ENCODE measurements at regions not wholly inside any gene's neighbourhood (a gene's known extent, or its start where the extent isn't known, plus 50 kb on each side); places are given as distances from the start of the nearest gene placed in this dataset.
"Not testable (repeated sequence)": the region's sequence is repeated elsewhere in the genome, so short reads cannot be mapped to it uniquely, and the experiment has no call there.

DNA sequence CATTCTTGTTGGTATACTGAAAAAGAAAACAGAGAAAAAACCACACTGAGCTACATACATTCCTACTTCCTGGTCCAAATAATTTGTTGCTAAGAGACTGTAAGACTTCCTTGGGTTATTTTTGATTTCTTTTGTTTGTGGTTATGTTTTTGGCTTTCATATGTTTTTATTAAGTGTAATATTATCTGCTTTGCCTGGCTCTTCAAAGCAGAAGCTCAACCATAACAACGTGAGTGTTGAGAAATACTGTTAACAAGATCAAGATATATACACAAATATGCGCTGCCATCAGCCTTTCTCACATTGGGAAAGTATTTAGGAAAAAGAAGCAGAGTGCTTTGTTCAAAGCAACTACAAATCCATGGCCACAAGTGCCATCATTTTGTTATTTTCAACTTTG, 556.2 kb upstream of the CBLB start:
- Histone ChIP-seq H3K9me3 (ENCODE audit: control insufficient read depth, low read length) (no peaks in the 10 kb centered on the region), H3K27me3 (ENCODE audit: control insufficient read depth, insufficient read depth, low read length, poor library complexity, severe bottlenecking) (no peaks in the 10 kb centered on the region), H3K4me3 (ENCODE audit: insufficient read depth, low read depth, low read length) (no peak overlapping the region), H3K36me3 (ENCODE audit: control insufficient read depth, insufficient read depth, low read length) (no peaks in the 10 kb centered on the region), H3K4me1 (ENCODE audit: control insufficient read depth, insufficient read depth, low read length) (no peaks in the 10 kb centered on the region), H3K27ac (ENCODE audit: insufficient read depth, low read depth, low read length, poor library complexity, severe bottlenecking) (no peak overlapping the region)
- 83 to 88% methylated on average over 2 of the region's 2 CpGs for WGBS, 2 experiments

DNA sequence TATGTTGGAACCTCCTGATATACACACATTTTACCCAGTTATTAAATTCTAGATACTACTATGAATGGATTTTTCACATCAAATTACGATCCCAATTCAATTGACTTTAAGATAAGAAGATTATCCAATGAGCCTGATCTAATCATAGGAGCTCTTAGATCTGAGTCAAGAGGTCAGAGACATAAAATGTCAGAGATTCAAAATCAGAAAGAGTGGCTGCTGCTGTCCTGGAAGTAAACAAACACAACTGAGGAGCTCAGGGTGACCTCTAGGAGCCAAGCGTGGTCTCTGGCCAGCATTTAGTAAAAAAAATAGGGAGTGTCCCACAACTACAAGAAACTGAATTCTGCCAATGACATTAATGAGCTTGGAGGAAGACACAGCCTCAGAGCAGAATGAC, 557.1 kb upstream of the CBLB start:
- Histone ChIP-seq H3K9me3 (ENCODE audit: control insufficient read depth, low read length) (no peaks in the 10 kb centered on the region), H3K4me3 (ENCODE audit: insufficient read depth, low read depth, low read length) (no peak overlapping the region), H3K27ac (ENCODE audit: insufficient read depth, low read depth, low read length, poor library complexity, severe bottlenecking) (no peak overlapping the region), H3K4me1 (ENCODE audit: control insufficient read depth, insufficient read depth, low read length) (no peaks in the 10 kb centered on the region), H3K27me3 (ENCODE audit: control insufficient read depth, insufficient read depth, low read length, poor library complexity, severe bottlenecking) (no peaks in the 10 kb centered on the region), H3K36me3 (ENCODE audit: control insufficient read depth, insufficient read depth, low read length) (no peaks in the 10 kb centered on the region)
- 77 to 90% methylated on average over 2 of the region's 2 CpGs for WGBS, 2 experiments

DNA sequence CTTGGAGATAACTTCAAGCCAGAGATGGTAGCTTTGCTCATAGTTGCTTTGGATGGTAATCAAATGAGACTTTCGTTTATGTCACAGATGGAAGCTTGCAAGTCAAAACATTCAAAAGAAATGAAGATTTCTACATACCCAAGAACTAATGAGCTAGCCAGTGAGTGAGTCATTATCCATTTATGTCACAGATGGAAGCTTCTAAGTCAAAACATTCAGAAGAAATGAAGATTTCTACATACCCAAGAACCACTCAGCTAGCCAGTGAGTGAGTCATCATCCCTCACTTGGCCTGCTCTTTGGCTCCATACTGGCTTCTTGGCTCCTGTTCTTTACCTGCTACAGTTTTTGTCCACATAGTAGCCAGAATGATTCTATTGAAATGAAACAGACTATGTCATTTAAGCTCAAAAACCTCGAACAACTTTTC, 559.8 kb upstream of the CBLB start:
- 97 to 100% methylated on average over 1 to 2 of the region's 2 CpGs for WGBS, 2 experiments
- H3K4me3 ChIP-seq (ENCODE audit: insufficient read depth, low read depth, low read length) = no peak overlapping the region

DNA sequence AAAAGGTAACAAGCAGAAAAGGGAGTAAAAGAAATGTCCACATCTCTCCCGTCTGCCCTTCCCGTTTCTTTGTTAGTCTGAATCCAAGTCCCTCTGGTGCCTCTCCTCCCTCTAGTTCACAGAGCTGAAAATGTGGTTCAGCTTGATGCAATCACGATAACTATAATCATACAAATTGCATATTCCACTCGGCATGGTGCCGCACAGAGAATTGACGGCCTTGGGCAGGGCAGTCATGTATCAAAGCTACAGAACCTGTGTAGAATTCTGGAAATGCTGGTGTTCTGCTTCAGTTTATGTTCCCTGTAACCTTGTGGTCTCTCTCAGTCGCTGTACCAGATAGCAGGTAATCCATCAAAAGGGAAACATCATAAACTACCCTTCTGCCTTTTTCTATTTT, 562.9 kb upstream of the CBLB start:
- Histone ChIP-seq H3K36me3 (ENCODE audit: control insufficient read depth, insufficient read depth, low read length) (no peaks in the 10 kb centered on the region), H3K27ac (ENCODE audit: insufficient read depth, low read depth, low read length, poor library complexity, severe bottlenecking) (no peak overlapping the region), H3K4me3 (ENCODE audit: insufficient read depth, low read depth, low read length) (no peak overlapping the region), H3K27me3 (ENCODE audit: control insufficient read depth, insufficient read depth, low read length, poor library complexity, severe bottlenecking) (no peaks in the 10 kb centered on the region), H3K9me3 (ENCODE audit: control insufficient read depth, low read length) (no peaks in the 10 kb centered on the region), H3K4me1 (ENCODE audit: control insufficient read depth, insufficient read depth, low read length) (no peaks in the 10 kb centered on the region)
- 92 to 94% methylated on average over 7 of the region's 7 CpGs for WGBS, 2 experiments

More for the DNA sequence above, 559.8 kb upstream of the CBLB start:
- H3K36me3 ChIP-seq (ENCODE audit: control insufficient read depth, insufficient read depth, low read length) = no peaks in the 10 kb centered on the region
- no peaks in the 10 kb centered on the region for H3K4me1 ChIP-seq (ENCODE audit: control insufficient read depth, insufficient read depth, low read length)
- no peaks in the 10 kb centered on the region for H3K9me3 ChIP-seq (ENCODE audit: control insufficient read depth, low read length)
- no peak overlapping the region for H3K27ac ChIP-seq (ENCODE audit: insufficient read depth, low read depth, low read length, poor library complexity, severe bottlenecking)
- H3K27me3 ChIP-seq (ENCODE audit: control insufficient read depth, insufficient read depth, low read length, poor library complexity, severe bottlenecking) = no peaks in the 10 kb centered on the region

DNA sequence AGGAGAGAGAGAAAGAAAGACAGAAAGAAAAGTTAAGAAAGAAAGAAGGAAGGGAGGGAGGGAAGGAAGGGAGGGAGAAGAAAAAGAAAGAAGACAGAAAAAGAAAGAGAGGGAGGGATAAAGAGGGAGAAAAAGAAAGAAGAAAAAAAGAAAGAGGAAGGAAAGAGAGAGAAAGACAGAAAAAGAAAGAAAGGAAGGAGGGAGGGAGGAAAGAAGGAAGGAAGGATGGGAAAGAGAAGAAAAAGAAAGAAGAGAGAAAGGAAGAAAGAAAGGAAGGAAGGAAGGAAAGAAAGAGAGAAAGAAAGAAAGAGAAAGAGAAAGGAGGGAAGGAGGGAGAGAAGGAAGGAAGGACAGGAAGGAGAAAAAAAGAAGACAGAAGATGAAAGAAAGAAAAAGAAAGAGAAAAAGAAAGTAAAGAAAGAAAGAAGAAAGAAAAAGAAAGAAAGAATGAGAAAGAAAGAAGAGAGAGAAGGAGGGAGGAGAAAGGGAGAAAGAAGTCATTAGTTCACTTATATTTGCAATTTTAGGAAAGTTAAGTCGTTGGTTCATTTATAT, 567.2 kb upstream of the CBLB start:
- no peak overlapping the region for H3K4me3 ChIP-seq (ENCODE audit: insufficient read depth, low read depth, low read length)
- 100% methylated on average over 1 of the region's 1 CpG; no CpG with 5 or more reads in 1 of the 2 experiments for WGBS, 2 experiments
- H3K9me3 ChIP-seq (ENCODE audit: control insufficient read depth, low read length) = no peaks in the 10 kb centered on the region
- H3K27me3 ChIP-seq (ENCODE audit: control insufficient read depth, insufficient read depth, low read length, poor library complexity, severe bottlenecking) = no peaks in the 10 kb centered on the region
- H3K27ac ChIP-seq (ENCODE audit: insufficient read depth, low read depth, low read length, poor library complexity, severe bottlenecking) = no peak overlapping the region
- no peaks in the 10 kb centered on the region for H3K4me1 ChIP-seq (ENCODE audit: control insufficient read depth, insufficient read depth, low read length)
- no peaks in the 10 kb centered on the region for H3K36me3 ChIP-seq (ENCODE audit: control insufficient read depth, insufficient read depth, low read length)

DNA sequence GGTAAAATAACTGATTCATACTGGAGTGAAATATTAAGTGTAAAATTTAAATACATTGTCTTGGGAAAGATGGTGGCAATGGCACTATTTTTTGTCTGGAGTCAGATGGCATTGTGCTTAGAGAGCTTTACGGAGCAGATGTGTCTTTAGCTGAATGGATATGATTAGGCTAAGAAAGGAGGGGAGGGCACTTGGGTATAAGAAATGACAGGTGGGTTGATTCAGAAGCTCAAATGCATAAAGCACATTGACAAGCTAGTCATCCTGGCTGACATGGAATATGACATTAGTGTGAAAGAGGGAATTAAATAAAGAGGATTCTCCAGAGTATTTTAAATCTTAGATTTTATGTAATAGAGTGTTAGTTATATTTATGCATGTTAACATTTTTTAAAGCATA, 570.1 kb upstream of the CBLB start:
- WGBS, 2 experiments = 95 to 97% methylated on average over 1 of the region's 1 CpG
- Histone ChIP-seq H3K4me3 (ENCODE audit: insufficient read depth, low read depth, low read length) (no peak overlapping the region), H3K4me1 (ENCODE audit: control insufficient read depth, insufficient read depth, low read length) (no peaks in the 10 kb centered on the region), H3K27ac (ENCODE audit: insufficient read depth, low read depth, low read length, poor library complexity, severe bottlenecking) (no peak overlapping the region), H3K27me3 (ENCODE audit: control insufficient read depth, insufficient read depth, low read length, poor library complexity, severe bottlenecking) (no peaks in the 10 kb centered on the region), H3K36me3 (ENCODE audit: control insufficient read depth, insufficient read depth, low read length) (no peaks in the 10 kb centered on the region), H3K9me3 (ENCODE audit: control insufficient read depth, low read length) (no peaks in the 10 kb centered on the region)

DNA sequence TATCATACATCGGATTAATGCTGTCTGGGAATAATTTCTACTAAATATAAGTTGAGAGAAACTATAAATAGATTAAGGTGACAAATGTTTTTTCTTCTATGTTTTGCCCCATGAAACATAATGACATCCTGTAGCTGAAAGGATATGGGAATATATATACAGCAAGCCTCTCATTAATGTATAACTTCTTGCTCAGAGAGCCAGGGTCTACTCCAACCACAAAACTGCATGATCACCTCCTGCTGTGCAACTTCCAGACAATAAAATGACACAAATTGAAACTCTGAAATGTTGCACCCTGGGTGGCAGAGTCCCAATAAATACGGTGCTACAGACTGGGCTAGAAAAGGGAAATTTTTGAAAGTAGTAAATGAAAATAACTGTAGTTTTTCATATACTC, 571.9 kb upstream of the CBLB start:
- 79 to 100% methylated on average over 1 of the region's 2 CpGs for WGBS, 2 experiments
- H3K4me1 ChIP-seq (ENCODE audit: control insufficient read depth, insufficient read depth, low read length) = no peaks in the 10 kb centered on the region
- no peaks in the 10 kb centered on the region for H3K27me3 ChIP-seq (ENCODE audit: control insufficient read depth, insufficient read depth, low read length, poor library complexity, severe bottlenecking)
- no peaks in the 10 kb centered on the region for H3K9me3 ChIP-seq (ENCODE audit: control insufficient read depth, low read length)
- no peaks in the 10 kb centered on the region for H3K36me3 ChIP-seq (ENCODE audit: control insufficient read depth, insufficient read depth, low read length)
- H3K27ac ChIP-seq (ENCODE audit: insufficient read depth, low read depth, low read length, poor library complexity, severe bottlenecking) = no peak overlapping the region
- no peak overlapping the region for H3K4me3 ChIP-seq (ENCODE audit: insufficient read depth, low read depth, low read length)

- no peaks in the 10 kb centered on the region for H3K9me3 ChIP-seq (ENCODE audit: control insufficient read depth, low read length)
- no peaks in the 10 kb centered on the region for H3K36me3 ChIP-seq (ENCODE audit: control insufficient read depth, insufficient read depth, low read length)
- H3K4me3 ChIP-seq (ENCODE audit: insufficient read depth, low read depth, low read length) = no peak overlapping the region
- no peak overlapping the region for H3K27ac ChIP-seq (ENCODE audit: insufficient read depth, low read depth, low read length, poor library complexity, severe bottlenecking)
- WGBS, 2 experiments = 85 to 89% methylated on average over 3 to 4 of the region's 4 CpGs
- no peaks in the 10 kb centered on the region for H3K4me1 ChIP-seq (ENCODE audit: control insufficient read depth, insufficient read depth, low read length)
- no peaks in the 10 kb centered on the region for H3K27me3 ChIP-seq (ENCODE audit: control insufficient read depth, insufficient read depth, low read length, poor library complexity, severe bottlenecking)
Measured at GRCh38 chr3:106446271-106446670, 577.5 kb upstream of the CBLB start.

- H3K9me3 ChIP-seq (ENCODE audit: control insufficient read depth, low read length) = no peaks in the 10 kb centered on the region
- H3K27ac ChIP-seq (ENCODE audit: insufficient read depth, low read depth, low read length, poor library complexity, severe bottlenecking) = no peak overlapping the region
- no peaks in the 10 kb centered on the region for H3K27me3 ChIP-seq (ENCODE audit: control insufficient read depth, insufficient read depth, low read length, poor library complexity, severe bottlenecking)
- H3K4me3 ChIP-seq (ENCODE audit: insufficient read depth, low read depth, low read length) = no peak overlapping the region
- no peaks in the 10 kb centered on the region for H3K4me1 ChIP-seq (ENCODE audit: control insufficient read depth, insufficient read depth, low read length)
- H3K36me3 ChIP-seq (ENCODE audit: control insufficient read depth, insufficient read depth, low read length) = no peaks in the 10 kb centered on the region
Measured at GRCh38 chr3:106447723-106448301, 579.0 kb upstream of the CBLB start.

DNA sequence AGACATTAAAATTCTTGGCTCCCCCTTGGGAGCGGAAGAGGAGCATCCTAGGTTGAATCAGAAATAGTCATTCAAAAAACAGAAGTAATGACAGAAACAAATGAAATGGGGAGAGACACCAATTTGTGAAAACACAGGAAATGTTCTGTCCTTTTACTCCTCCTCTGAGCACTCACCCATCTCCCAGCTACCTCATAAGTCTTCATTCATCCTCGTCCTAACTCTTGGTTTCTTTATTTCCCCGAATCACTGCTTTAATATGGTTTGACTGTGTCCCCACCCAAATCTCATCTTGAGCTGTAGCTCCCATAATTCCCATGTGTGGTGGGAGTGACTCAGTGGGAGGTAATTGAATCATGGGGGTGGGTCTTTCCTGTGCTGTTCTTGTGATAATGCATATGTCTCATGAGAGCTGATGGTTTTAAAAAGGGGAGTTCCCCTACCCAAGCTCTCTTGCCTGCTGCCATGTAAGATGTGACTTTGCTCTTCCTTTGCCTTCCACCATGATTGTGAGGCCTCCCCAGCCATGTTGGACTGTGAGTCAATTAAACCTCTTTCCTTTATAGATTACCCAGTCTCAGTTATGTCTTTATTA, 579.7 kb upstream of the CBLB start:
- H3K27ac ChIP-seq (ENCODE audit: insufficient read depth, low read depth, low read length, poor library complexity, severe bottlenecking); H3K36me3 ChIP-seq (ENCODE audit: control insufficient read depth, insufficient read depth, low read length); H3K27me3 ChIP-seq (ENCODE audit: control insufficient read depth, insufficient read depth, low read length, poor library complexity, severe bottlenecking); H3K4me1 ChIP-seq (ENCODE audit: control insufficient read depth, insufficient read depth, low read length); H3K9me3 ChIP-seq (ENCODE audit: control insufficient read depth, low read length); H3K4me3 ChIP-seq (ENCODE audit: insufficient read depth, low read depth, low read length): not testable (repeated sequence)
- 85 to 95% methylated on average over 3 of the region's 3 CpGs for WGBS, 2 experiments
